ENCODE measurements at regions not wholly inside any gene's neighbourhood (a gene's known extent, or its start where the extent isn't known, plus 50 kb on each side); places are given as distances from the start of the nearest gene placed in this dataset.

DNA sequence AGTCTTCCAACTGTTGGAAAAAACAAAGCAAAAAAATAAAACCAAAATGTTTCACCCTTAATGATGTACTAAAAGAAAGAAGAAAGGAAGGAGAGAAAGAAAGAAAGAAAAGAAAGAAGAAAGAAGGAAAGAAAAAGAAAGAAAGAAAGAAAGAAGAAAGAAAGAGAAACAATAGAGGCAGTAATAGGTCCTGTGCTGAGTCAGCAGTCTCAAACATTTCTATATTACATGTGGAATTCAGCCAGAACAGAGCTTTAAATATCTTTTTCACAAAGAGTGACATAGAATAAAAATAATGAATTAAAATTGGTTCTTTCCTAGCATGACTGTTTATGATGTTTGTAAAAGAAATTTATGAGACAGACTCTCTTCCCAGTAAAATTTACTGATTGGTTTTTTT, 1135.3 kb upstream of the CDH8 start:
- RAD21 ChIA-PET (ENCODE audit: unreplicated experiment), result no interaction called here
- no peak overlapping the region for H3K4me2 ChIP-seq (ENCODE audit: control insufficient read depth, insufficient read depth)
- ATAC-seq, result no peak
- H2AFZ ChIP-seq (ENCODE audit: control insufficient read depth, low read depth, low read length), result no peak overlapping the region
- intact Hi-C loops (cut with micrococcal nuclease; ENCODE audit: unreplicated experiment), result no loop called here
- POLR2A ChIA-PET, result no interaction called here
- H3K27me3 ChIP-seq (replicated peaks in 1 of 2; ENCODE audit: control insufficient read depth in 2 of 2, insufficient read depth in 2 of 2, low read length in 1 of 2), result no peaks in the 10 kb centered on the region
- no peak overlapping the region for H3K9ac ChIP-seq (ENCODE audit: control insufficient read depth, insufficient read depth, low read length)
- H3K36me3 ChIP-seq (ENCODE audit: control insufficient read depth in 2 of 2, insufficient read depth in 2 of 2, low read length in 1 of 2), result no peaks in the 10 kb centered on the region
- FAIRE-seq, result no peak
- no peaks in the 10 kb centered on the region for H4K20me1 ChIP-seq (ENCODE audit: control insufficient read depth, insufficient read depth)
- no TSS peak for BruUV-seq (replicated peaks)
- CTCF ChIA-PET, result no interaction called here
- no peak for TF ChIP-seq SMAD1 (IDR thresholded peaks at IDR 0.05; ENCODE audit: low read depth, partially characterized antibody)
- TF ChIP-seq, protein P1, sequence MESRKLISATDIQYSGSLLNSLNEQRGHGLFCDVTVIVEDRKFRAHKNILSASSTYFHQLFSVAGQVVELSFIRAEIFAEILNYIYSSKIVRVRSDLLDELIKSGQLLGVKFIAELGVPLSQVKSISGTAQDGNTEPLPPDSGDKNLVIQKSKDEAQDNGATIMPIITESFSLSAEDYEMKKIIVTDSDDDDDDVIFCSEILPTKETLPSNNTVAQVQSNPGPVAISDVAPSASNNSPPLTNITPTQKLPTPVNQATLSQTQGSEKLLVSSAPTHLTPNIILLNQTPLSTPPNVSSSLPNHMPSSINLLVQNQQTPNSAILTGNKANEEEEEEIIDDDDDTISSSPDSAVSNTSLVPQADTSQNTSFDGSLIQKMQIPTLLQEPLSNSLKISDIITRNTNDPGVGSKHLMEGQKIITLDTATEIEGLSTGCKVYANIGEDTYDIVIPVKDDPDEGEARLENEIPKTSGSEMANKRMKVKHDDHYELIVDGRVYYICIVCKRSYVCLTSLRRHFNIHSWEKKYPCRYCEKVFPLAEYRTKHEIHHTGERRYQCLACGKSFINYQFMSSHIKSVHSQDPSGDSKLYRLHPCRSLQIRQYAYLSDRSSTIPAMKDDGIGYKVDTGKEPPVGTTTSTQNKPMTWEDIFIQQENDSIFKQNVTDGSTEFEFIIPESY (IDR thresholded peaks at IDR 0.05), result no peak
- TF ChIP-seq, protein P2, sequence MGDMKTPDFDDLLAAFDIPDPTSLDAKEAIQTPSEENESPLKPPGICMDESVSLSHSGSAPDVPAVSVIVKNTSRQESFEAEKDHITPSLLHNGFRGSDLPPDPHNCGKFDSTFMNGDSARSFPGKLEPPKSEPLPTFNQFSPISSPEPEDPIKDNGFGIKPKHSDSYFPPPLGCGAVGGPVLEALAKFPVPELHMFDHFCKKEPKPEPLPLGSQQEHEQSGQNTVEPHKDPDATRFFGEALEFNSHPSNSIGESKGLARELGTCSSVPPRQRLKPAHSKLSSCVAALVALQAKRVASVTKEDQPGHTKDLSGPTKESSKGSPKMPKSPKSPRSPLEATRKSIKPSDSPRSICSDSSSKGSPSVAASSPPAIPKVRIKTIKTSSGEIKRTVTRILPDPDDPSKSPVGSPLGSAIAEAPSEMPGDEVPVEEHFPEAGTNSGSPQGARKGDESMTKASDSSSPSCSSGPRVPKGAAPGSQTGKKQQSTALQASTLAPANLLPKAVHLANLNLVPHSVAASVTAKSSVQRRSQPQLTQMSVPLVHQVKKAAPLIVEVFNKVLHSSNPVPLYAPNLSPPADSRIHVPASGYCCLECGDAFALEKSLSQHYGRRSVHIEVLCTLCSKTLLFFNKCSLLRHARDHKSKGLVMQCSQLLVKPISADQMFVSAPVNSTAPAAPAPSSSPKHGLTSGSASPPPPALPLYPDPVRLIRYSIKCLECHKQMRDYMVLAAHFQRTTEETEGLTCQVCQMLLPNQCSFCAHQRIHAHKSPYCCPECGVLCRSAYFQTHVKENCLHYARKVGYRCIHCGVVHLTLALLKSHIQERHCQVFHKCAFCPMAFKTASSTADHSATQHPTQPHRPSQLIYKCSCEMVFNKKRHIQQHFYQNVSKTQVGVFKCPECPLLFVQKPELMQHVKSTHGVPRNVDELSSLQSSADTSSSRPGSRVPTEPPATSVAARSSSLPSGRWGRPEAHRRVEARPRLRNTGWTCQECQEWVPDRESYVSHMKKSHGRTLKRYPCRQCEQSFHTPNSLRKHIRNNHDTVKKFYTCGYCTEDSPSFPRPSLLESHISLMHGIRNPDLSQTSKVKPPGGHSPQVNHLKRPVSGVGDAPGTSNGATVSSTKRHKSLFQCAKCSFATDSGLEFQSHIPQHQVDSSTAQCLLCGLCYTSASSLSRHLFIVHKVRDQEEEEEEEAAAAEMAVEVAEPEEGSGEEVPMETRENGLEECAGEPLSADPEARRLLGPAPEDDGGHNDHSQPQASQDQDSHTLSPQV (IDR thresholded peaks at IDR 0.05), result no peak
- no peak for TF ChIP-seq ASH2L (IDR thresholded peaks at IDR 0.05; ENCODE audit: borderline replicate concordance, low read depth)
- TF ChIP-seq PAX8 (IDR thresholded peaks at IDR 0.05), result no peak
- no peak for TF ChIP-seq RELA (IDR thresholded peaks at IDR 0.05; ENCODE audit: borderline replicate concordance, partially characterized antibody)
- SMC1A ChIA-PET (ENCODE audit: uncharacterized antibody, unreplicated experiment), result no interaction called here
- H3K9me3 ChIP-seq (replicated peaks; ENCODE audit: control insufficient read depth, insufficient read depth, low read length), result no peaks in the 10 kb centered on the region
- no peaks in the 10 kb centered on the region for H3K79me2 ChIP-seq (ENCODE audit: control insufficient read depth, insufficient read depth, low read length)
- H3K27ac ChIP-seq (ENCODE audit: control insufficient read depth, insufficient read depth), result no peak overlapping the region
- H3K4me3 ChIP-seq, result no peak overlapping the region
- in situ Hi-C loops (cut with MboI), result no loop called here
- H3K4me1 ChIP-seq (ENCODE audit: control insufficient read depth, insufficient read depth, low read length), result no peaks in the 10 kb centered on the region
- DNase-seq (ENCODE audit: low read depth, low spot score), result no peak
